22Rv1 (cell line): ENCODE measurements at regions not wholly inside any gene's neighbourhood (a gene's known extent, or its start where the extent isn't known, plus 50 kb on each side); places are given as distances from the start of the nearest gene placed in this dataset.

Source experiments
- ZFX ChIP-seq: fragments of 450-650 bp; IDR thresholded peaks from 2 replicates; pipeline ENCODE4 v1.6.1; 2017; ENCODE audit warnings: antibody characterized with exemption, borderline replicate concordance
- TF ChIP-seq, protein P1 (sequence below): fragments of 450-650 bp; IDR thresholded peaks from 2 replicates; pipeline ENCODE4 v1.5.1; 2017; ENCODE audit warnings: mild to moderate bottlenecking

DNA sequence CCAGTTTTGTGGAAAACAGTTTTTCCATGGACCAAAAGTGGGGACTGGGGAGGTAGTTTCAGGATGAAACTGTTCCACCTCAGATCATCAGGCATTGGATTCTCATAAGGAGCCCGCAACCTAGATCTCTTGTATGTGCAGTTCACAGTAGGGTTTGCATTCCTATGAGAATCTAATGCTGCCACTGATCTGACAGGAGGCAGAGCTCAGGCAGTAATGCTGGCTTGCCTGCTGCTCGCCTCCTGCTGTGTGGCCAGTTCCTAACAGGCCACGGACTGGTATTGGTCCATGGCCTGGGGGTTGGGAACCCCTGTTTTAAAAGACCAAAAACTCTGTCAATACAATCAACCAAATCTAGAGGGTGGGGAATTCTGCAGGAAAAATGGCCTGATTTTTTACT is 100.0 kb upstream of the EOLA2 start:
- TF ChIP-seq, protein P1, sequence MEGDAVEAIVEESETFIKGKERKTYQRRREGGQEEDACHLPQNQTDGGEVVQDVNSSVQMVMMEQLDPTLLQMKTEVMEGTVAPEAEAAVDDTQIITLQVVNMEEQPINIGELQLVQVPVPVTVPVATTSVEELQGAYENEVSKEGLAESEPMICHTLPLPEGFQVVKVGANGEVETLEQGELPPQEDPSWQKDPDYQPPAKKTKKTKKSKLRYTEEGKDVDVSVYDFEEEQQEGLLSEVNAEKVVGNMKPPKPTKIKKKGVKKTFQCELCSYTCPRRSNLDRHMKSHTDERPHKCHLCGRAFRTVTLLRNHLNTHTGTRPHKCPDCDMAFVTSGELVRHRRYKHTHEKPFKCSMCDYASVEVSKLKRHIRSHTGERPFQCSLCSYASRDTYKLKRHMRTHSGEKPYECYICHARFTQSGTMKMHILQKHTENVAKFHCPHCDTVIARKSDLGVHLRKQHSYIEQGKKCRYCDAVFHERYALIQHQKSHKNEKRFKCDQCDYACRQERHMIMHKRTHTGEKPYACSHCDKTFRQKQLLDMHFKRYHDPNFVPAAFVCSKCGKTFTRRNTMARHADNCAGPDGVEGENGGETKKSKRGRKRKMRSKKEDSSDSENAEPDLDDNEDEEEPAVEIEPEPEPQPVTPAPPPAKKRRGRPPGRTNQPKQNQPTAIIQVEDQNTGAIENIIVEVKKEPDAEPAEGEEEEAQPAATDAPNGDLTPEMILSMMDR: no peak
- TF ChIP-seq ZFX: no peak
